Sigmoid colon (tissue), 6 donors: ENCODE measurements at regions not wholly inside any gene's neighbourhood (a gene's known extent, or its start where the extent isn't known, plus 50 kb on each side); places are given as distances from the start of the nearest gene placed in this dataset.
A peak's percentile ranks its signal among the peaks of the same experiment; 100 is the strongest.

Source experiments
- DNase-seq: peaks from one replicate; pipeline ENCODE4 v3.0.0-alpha.2; 2019
- H3K27ac ChIP-seq, 4 donors: fragments of 200-600 bp; sonication (generic); one replicate each; pipeline ENCODE4 v1.5.1; 2016 to 2019; ENCODE audit warnings: mild to moderate bottlenecking in 1 of 4
- H3K27me3 ChIP-seq, 3 donors: fragments of 200-600 bp; sonication (generic); one replicate each; pipeline ENCODE4 v1.5.1; 2019; ENCODE audit warnings: mild to moderate bottlenecking in 1 of 3
- H3K36me3 ChIP-seq, 4 donors: fragments of 200-600 bp; sonication (generic); one replicate each; pipeline ENCODE4 v1.5.1; 2016 to 2019
- H3K4me1 ChIP-seq, 4 donors: fragments of 200-600 bp; sonication (generic); one replicate each; pipeline ENCODE4 v1.5.1; 2017 to 2019
- H3K4me3 ChIP-seq, 4 donors: fragments of 200-600 bp; sonication (generic); one replicate each; pipeline ENCODE4 v1.5.1; 2017 to 2019; ENCODE audit warnings: mild to moderate bottlenecking in 2 of 4, moderate library complexity in 1 of 4
- H3K9me3 ChIP-seq, 4 donors: fragments of 200-600 bp in 3 of 4; sonication (generic) in 3 of 4; one replicate each; pipeline versions ENCODE4 v1.5.1 to v1.6.1; 2013 to 2019
- EP300 ChIP-seq, 4 donors: sonication (generic); formaldehyde crosslinking; IDR thresholded peaks; one replicate each; pipeline ENCODE4 v1.6.1; 2017; ENCODE audit warnings: antibody characterized with exemption in 4 of 4
- POLR2A ChIP-seq, 2 donors: fragments of 450-650 bp; IDR thresholded peaks; one replicate each; pipeline ENCODE4 v1.6.1; 2016; ENCODE audit warnings: antibody characterized with exemption in 2 of 2, mild to moderate bottlenecking in 2 of 2, moderate library complexity in 2 of 2
- POLR2AphosphoS5 ChIP-seq, 4 donors: sonication (generic); formaldehyde crosslinking; IDR thresholded peaks; one replicate each; pipeline ENCODE4 v1.6.1; 2017; ENCODE audit warnings: antibody characterized with exemption in 4 of 4
- WGBS, 2 donors: extraction: QIAGEN DNeasy Blood & Tissue Kit; methylation state at CpG; one replicate each; pipeline ENCODE4 v1.1.7; 2013; 5-methylcytosine and 5-hydroxymethylcytosine counted together
- intact Hi-C: fragments of 100-400 bp; cut with DNase I; formaldehyde crosslinking; loops from one replicate; pipeline ENCODE4 v1.15.1; 2023
- TF ChIP-seq, protein P1 (sequence below), 4 experiments: fragments of 450-650 bp in 3 of 4; fragments of 200-600 bp in 1 of 4; IDR thresholded peaks; one replicate each; pipeline ENCODE4 v1.5.1; 2016 to 2019; ENCODE audit warnings: antibody characterized with exemption in 4 of 4, mild to moderate bottlenecking in 3 of 4, moderate library complexity in 2 of 4
- donor health status: healthy with polysubstance abuse.
- donor health status: healthy.

DNA sequence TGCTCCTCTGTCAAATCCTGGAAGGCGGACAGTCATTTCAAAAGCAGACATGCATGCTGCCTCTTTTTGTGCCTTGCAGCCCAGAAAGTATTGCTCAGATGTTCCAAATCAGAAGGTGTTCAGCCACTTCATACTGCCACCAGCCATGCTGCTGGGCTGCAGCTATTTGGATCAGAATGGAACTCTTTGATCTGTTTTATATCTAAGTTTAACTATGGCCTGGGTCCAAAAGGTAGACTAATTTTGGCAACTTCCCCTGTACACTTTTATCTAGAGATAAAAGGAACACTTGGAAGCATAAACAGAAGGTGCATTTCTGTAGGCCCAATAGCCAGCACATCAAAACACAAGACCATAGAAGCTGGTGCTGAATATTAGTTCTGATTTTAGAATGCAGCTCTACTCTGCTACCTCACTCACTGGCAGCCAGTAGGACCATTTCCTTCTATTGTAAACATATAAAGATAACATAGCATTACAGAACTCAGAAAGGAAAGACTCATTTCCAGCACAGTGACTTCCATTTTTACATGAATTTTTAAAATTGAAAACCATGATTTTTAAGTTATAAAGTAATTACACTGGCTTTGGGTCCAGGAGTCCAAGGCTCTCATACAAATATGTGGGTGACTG lies 143.1 kb upstream of the CAV2 start:
- Histone ChIP-seq H3K4me1 (peaks cover 0 to 59% (median 47%) of the 10 kb centered on the region in 4 donors), H3K27me3 (no peaks in the 10 kb centered on the region), H3K9me3 (no peaks in the 10 kb centered on the region), H3K36me3 (no peaks in the 10 kb centered on the region), H3K4me3 (no peak overlapping the region), H3K27ac (peak overlapping the region; percentile 82 to 87 (median 84))
- TF ChIP-seq POLR2AphosphoS5 (IDR thresholded peaks at IDR 0.05) (no peak), POLR2A (IDR thresholded peaks at IDR 0.05) (no peak)
- TF ChIP-seq, protein P1, sequence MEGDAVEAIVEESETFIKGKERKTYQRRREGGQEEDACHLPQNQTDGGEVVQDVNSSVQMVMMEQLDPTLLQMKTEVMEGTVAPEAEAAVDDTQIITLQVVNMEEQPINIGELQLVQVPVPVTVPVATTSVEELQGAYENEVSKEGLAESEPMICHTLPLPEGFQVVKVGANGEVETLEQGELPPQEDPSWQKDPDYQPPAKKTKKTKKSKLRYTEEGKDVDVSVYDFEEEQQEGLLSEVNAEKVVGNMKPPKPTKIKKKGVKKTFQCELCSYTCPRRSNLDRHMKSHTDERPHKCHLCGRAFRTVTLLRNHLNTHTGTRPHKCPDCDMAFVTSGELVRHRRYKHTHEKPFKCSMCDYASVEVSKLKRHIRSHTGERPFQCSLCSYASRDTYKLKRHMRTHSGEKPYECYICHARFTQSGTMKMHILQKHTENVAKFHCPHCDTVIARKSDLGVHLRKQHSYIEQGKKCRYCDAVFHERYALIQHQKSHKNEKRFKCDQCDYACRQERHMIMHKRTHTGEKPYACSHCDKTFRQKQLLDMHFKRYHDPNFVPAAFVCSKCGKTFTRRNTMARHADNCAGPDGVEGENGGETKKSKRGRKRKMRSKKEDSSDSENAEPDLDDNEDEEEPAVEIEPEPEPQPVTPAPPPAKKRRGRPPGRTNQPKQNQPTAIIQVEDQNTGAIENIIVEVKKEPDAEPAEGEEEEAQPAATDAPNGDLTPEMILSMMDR (IDR thresholded peaks at IDR 0.05) = no peak
- DNase-seq = no peak
- intact Hi-C loops = loop anchor here (5.0 to 10.0 kb wide), 2 partner anchors 146 to 218 kb away; no protein-coding TSS in a partner anchor
- 90 to 92% methylated on average over 1 of the region's 1 CpG for WGBS, 2 donors

DNA sequence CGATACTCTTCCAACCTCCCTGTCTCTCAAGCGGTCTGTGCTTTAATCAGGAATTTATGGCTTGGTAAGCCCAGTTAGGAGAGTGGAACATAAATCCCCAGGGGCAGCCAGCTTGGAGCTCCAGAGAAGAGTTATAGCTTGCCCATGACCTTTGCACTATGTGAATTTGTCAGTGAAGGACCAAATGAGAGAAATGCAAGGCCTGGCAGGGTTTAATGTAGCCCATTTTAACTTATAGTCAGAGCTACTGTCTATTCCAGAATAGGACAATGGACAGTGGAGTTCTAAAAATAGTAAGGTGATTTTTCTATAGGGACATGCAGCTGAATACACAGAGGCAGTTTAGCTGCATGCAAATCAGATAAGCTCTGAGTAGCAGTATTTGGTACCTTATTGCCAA lies 142.6 kb upstream of the CAV2 start:
- H3K4me1 ChIP-seq = peaks cover 0 to 59% (median 47%) of the 10 kb centered on the region in 4 donors
- H3K27me3 ChIP-seq = no peaks in the 10 kb centered on the region
- H3K27ac ChIP-seq = peak overlapping the region; percentile 82 to 87 (median 84)
- TF ChIP-seq POLR2AphosphoS5 (IDR thresholded peaks at IDR 0.05) (no peak), EP300 (IDR thresholded peaks at IDR 0.05) (no peak), POLR2A (IDR thresholded peaks at IDR 0.05) (no peak)
- TF ChIP-seq, protein P1 (IDR thresholded peaks at IDR 0.05) = no peak
- no peaks in the 10 kb centered on the region for H3K36me3 ChIP-seq
- no peaks in the 10 kb centered on the region for H3K9me3 ChIP-seq
- intact Hi-C loops = loop anchor here (5.0 to 10.0 kb wide), 2 partner anchors 145 to 218 kb away; no protein-coding TSS in a partner anchor
- no peak overlapping the region for H3K4me3 ChIP-seq
- no peak for DNase-seq
- WGBS, 2 donors = 41 to 76% methylated on average over 2 of the region's 2 CpGs

DNA sequence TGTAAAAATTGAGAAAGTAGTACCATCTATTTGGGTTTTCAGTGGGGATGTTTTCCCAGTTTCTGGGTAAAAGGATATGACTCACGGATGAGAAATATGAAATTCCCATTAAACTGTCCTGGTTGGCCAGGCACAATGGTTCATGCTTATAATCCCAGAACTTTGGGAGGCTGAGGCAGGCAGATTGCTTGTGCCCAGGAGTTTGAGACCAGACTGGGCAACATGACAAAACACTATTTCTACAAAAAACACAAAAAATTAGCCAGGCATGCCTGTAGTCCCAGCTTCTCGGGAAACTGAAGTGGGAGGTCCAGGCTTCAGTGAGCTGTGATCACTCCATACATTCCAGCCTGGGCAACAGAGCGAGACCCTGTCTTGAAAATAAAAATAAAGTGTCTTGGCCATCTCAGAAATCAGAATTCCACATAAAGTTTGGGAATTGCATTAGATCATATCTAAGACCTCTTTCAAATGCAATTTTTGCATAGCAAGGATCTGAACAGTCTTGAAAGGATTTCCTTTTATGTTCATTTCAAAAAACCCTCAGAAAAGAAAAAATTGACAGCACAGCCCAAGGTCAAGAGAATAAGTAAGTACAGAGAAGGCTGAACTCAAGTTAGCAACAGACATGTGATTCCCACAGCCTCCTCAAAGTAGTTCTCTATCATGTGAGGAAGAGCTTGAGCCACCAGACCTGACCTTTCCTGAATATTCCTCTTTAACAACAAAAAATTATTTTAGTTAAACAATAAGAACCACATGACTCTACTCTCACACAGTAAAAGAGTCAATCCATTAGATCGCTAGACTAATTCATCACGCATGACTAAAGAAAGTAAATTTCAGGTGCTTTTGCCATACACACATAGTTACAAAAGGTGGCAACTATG lies 141.5 kb upstream of the CAV2 start:
- intact Hi-C loops = loop anchor here (5.0 to 10.0 kb wide), 2 partner anchors 144 to 217 kb away; no protein-coding TSS in a partner anchor
- H3K36me3 ChIP-seq = no peaks in the 10 kb centered on the region
- H3K27me3 ChIP-seq = no peaks in the 10 kb centered on the region
- H3K9me3 ChIP-seq = no peaks in the 10 kb centered on the region
- H3K4me1 ChIP-seq = peaks cover 0 to 57% (median 47%) of the 10 kb centered on the region in 4 donors
- 82 to 91% methylated on average over 5 of the region's 5 CpGs for WGBS, 2 donors
- H3K4me3 ChIP-seq = no peak overlapping the region
- H3K27ac ChIP-seq = peak overlapping the region; percentile 82 to 87 (median 84)
- no peak for DNase-seq
- TF ChIP-seq EP300 (IDR thresholded peaks at IDR 0.05) (no peak), POLR2A (IDR thresholded peaks at IDR 0.05) (no peak), POLR2AphosphoS5 (IDR thresholded peaks at IDR 0.05) (no peak)
- TF ChIP-seq, protein P1 (IDR thresholded peaks at IDR 0.05) = no peak

DNA sequence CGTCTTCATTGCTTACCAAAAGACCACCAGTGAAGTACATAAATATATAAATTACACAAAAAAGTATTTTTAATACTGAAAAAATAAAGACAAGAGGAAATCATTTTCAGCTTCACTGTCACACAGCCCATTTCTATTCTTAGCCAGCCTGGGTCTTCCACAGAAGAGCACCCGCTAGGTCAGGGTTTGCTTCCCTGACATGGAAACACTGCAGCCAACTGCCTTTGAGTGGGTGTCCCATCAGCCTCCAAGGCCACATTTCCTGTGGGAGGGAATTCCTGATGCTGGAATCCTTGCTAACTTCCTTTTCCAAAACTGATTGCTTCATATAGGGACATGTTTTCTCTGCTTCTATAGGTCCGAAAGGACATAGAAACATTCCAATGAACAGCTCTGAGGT lies 137.8 kb upstream of the CAV2 start:
- TF ChIP-seq EP300 (IDR thresholded peaks at IDR 0.05) (no peak), POLR2A (IDR thresholded peaks at IDR 0.05) (no peak), POLR2AphosphoS5 (IDR thresholded peaks at IDR 0.05) (no peak)
- TF ChIP-seq, protein P1 (IDR thresholded peaks at IDR 0.05) = no peak
- Histone ChIP-seq H3K4me3 (no peak overlapping the region), H3K27ac (no peak overlapping the region), H3K4me1 (peaks cover 0 to 20% (median 15%) of the 10 kb centered on the region in 4 donors), H3K27me3 (no peaks in the 10 kb centered on the region), H3K36me3 (no peaks in the 10 kb centered on the region), H3K9me3 (no peaks in the 10 kb centered on the region)
- intact Hi-C loops = no loop called here
- 92 to 96% methylated on average over 3 of the region's 3 CpGs for WGBS, 2 donors
- no peak for DNase-seq
